HG03025 (cell line): ENCODE measurements at regions not wholly inside any gene's neighbourhood (a gene's known extent, or its start where the extent isn't known, plus 50 kb on each side); places are given as distances from the start of the nearest gene placed in this dataset.

Experiments used
- ATAC-seq: cut with Tn5 transposase; IDR thresholded peaks from one replicate; pipeline ENCODE4 v1.9.1; 2021; ENCODE audit warnings: mild to moderate bottlenecking, moderate library complexity; ENCODE audit not compliant: unreplicated experiment, low FRiP score

GRCh38 chr3:1010228-1010627 is 82.6 kb upstream of the CNTN6 start:
- ATAC-seq = no peak

- no peak for ATAC-seq
These were observed 77.0 kb upstream of the CNTN6 start for GRCh38 chr3:1015826-1016225.

DNA sequence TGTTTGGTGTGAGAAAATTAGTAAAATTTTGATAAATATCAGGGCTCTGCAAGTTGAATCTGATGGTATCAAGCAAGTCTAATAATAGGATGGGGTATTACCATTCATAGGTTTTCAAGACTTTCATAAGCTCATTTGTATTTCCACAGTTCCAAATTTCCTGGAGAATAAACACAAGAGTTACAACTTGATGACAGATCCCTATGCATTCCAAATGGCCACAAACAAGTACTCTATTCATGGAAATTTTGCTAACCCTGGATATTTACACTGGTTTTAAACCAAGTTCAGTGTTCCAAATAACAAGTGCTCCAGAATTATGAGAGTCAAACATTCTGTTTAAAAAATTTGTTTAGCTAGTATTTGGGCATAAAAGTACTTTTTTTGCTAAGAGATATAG is 75.0 kb upstream of the CNTN6 start:
- no peak for ATAC-seq

DNA sequence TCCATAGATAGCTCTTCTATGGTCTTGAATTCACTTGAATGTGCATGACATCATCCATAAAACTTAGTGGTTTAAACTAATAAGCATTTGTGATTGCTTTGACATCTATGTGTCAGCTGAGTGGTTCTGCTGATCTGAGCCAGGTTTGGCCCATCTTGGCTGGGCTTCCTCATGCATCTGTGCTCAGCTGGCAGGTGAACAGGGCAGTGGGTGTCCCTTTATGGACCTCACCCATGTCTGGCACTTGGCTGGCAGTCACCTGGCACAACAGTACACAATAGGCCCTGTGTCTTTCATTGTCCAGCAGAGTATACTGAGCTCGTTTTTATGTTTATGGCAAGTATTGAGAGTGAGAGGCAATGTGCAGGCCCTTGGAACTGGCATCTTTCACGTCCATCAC is 73.7 kb upstream of the CNTN6 start:
- no peak for ATAC-seq

DNA sequence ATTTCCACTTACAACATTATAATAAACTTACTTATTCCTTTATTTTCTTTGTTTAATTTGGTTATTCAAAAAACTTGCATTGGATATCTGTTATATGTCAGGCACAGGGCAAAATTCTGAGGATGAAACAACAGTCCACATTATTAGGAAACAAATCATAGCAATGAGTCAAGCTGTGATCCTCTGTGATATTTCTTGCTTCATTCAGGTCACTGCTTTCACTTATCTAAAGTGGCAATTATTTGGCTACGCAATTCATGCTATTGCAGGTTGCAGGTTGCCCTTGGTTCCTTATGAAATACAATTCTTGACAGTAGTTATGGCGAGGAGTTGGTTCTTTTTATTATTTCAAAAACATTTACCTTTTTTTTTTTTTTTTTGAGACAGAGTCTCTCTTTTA is 66.4 kb upstream of the CNTN6 start:
- ATAC-seq = no peak

DNA sequence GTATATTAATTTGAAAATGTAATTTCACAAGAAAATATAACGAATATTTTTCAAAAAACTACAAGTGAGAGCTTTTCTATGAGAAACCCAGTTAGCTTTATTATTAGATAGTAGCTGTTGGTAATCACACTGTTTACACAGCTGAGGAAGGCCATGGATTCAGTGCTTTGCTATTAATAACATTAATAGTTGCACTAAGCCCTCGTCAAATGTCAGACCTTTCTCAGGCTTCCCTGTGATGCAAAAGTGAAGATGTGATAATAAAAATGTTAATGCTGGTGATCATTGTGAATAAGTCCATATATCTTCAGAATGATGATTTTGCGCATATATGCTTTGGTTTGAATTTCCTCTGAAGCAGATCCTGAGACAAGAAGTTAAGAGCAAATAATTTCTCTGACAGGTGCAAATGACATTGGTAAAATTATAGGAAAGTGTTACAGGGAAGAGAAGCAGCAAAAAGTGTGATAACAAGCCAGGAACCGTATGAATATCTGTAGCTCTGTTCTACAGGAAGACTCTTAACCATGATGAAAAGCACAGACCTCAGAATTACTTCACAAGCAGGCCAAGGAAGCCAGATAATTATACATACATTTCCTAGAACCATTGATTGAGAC is 56.5 kb upstream of the CNTN6 start:
- ATAC-seq = no peak

GRCh38 chr3:1037631-1038030 is 55.2 kb upstream of the CNTN6 start:
- ATAC-seq = no peak
